H1 (cell line): ENCODE measurements at regions not wholly inside any gene's neighbourhood (a gene's known extent, or its start where the extent isn't known, plus 50 kb on each side); places are given as distances from the start of the nearest gene placed in this dataset.

Source experiments
- CTCF ChIA-PET: fragments of 300-600 bp; sonication (Branson Sonifier 250); formaldehyde crosslinking; loops from one replicate; lab custom pipeline; 2021; ENCODE audit not compliant: partially characterized antibody; lab: Charles Lee
- POLR2A ChIA-PET: fragments of 300-600 bp; sonication (Branson Sonifier 250); formaldehyde crosslinking; loops from one replicate; lab custom pipeline; 2021; ENCODE audit warnings: inconsistent platforms; ENCODE audit not compliant: partially characterized antibody; lab: Charles Lee
- DNase-seq, 2 experiments: peaks; one replicate each; pipeline versions ENCODE4 v3.0.0 to v3.0.0-alpha.2; 2010 to 2022; ENCODE audit warnings: low spot score in 2 of 2, low read depth in 1 of 2, mixed read lengths in 1 of 2
- FAIRE-seq: peaks from 2 replicates; lab custom pipeline; 2011; peaks lifted over from hg19 to GRCh38; lab: Jason Lieb, UNC
- H2AFZ ChIP-seq: 2 replicates; pipeline ENCODE4 v1.8.1; 2012; ENCODE audit warnings: low read length, inconsistent platforms
- H2AK5ac ChIP-seq: 2 replicates; pipeline ENCODE4 v1.6.1; 2013; ENCODE audit warnings: low read depth, low read length
- H2BK120ac ChIP-seq: replicated peaks from 2 replicates; pipeline ENCODE3; 2013; ENCODE audit warnings: low read depth, low read length, inconsistent platforms
- H2BK12ac ChIP-seq: 2 replicates; pipeline ENCODE4 v1.6.1; 2013; ENCODE audit warnings: low read depth, low read length
- H2BK15ac ChIP-seq: 2 replicates; pipeline ENCODE4 v1.6.1; 2013; ENCODE audit warnings: low read length
- H2BK20ac ChIP-seq: 2 replicates; pipeline ENCODE4 v1.6.1; 2013; ENCODE audit warnings: low read length
- H2BK5ac ChIP-seq: 2 replicates; pipeline ENCODE4 v1.6.1; 2013; ENCODE audit warnings: low read depth, low read length
- H3K14ac ChIP-seq: 2 replicates; pipeline ENCODE4 v1.6.1; 2013; ENCODE audit warnings: inconsistent platforms; ENCODE audit not compliant: insufficient read length
- H3K18ac ChIP-seq: 2 replicates; pipeline ENCODE4 v1.6.1; 2013; ENCODE audit warnings: low read length; ENCODE audit errors: extremely low read depth
- H3K23ac ChIP-seq: 2 replicates; pipeline ENCODE4 v1.6.1; 2013; ENCODE audit warnings: inconsistent platforms; ENCODE audit not compliant: insufficient read length
- H3K23me2 ChIP-seq: 2 replicates; pipeline ENCODE4 v1.6.1; 2013; ENCODE audit warnings: low read depth, low read length
- H3K27ac ChIP-seq: 2 replicates; pipeline ENCODE4 v1.6.1; 2011; ENCODE audit warnings: low read depth, low read length, inconsistent platforms
- H3K27me3 ChIP-seq, 4 experiments: replicated peaks in 1 of 4; 1 replicate in 1 of 4; 2 replicates in 3 of 4; pipeline versions ENCODE4 v1.6.1 to v1.8.1; 2011 to 2013; ENCODE audit warnings: low read length in 3 of 4, mild to moderate bottlenecking in 3 of 4, inconsistent platforms in 2 of 4, mixed read lengths in 2 of 4, moderate library complexity in 1 of 4; ENCODE audit not compliant: control insufficient read depth in 3 of 4, insufficient read depth in 3 of 4; ENCODE audit errors: extremely low read depth in 1 of 4
- H3K36me3 ChIP-seq, 4 experiments: 2 replicates each; pipeline versions ENCODE4 v1.6.1 to v1.8.1; 2011 to 2013; ENCODE audit warnings: mild to moderate bottlenecking in 4 of 4, low read length in 3 of 4, moderate library complexity in 2 of 4, control low read depth in 1 of 4, inconsistent platforms in 1 of 4; ENCODE audit not compliant: insufficient read depth in 4 of 4, control insufficient read depth in 2 of 4
- H3K4ac ChIP-seq: replicated peaks from 2 replicates; pipeline ENCODE3; 2013; ENCODE audit warnings: low read length, low read depth, mixed read lengths, inconsistent platforms; ENCODE audit not compliant: insufficient read length
- H3K4me1 ChIP-seq, 4 experiments: replicated peaks in 1 of 4; 1 replicate in 1 of 4; 2 replicates in 3 of 4; pipeline versions ENCODE4 v1.6.1 to v1.8.1; 2011 to 2013; ENCODE audit warnings: low read length in 3 of 4, inconsistent platforms in 2 of 4, mixed read lengths in 1 of 4; ENCODE audit not compliant: insufficient read depth in 4 of 4, control insufficient read depth in 3 of 4
- H3K4me2 ChIP-seq, 2 experiments: 2 replicates each; pipeline versions ENCODE4 v1.6.1 to v1.8.1; 2011 to 2013; ENCODE audit warnings: low read depth in 2 of 2, low read length in 2 of 2, control low read depth in 1 of 2, inconsistent platforms in 1 of 2, mild to moderate bottlenecking in 1 of 2; ENCODE audit not compliant: insufficient read depth in 1 of 2
- H3K4me3 ChIP-seq, 4 experiments: fragments of 200-600, 300-600 bp in 1 of 4; sonication (generic), shearing (Covaris generic), sonication (Bioruptor Twin) in 1 of 4; 2 replicates each; pipeline versions ENCODE4 v1.5.1 to v1.8.1; 2011 to 2016; ENCODE audit warnings: low read length in 4 of 4, low read depth in 3 of 4, control low read depth in 2 of 4, inconsistent platforms in 2 of 4, mild to moderate bottlenecking in 2 of 4, mixed read lengths in 1 of 4, moderate library complexity in 1 of 4; ENCODE audit not compliant: insufficient read depth in 2 of 4; ENCODE audit errors: extremely low read depth in 1 of 4
- H3K56ac ChIP-seq: replicated peaks from 2 replicates; pipeline ENCODE3; 2013; ENCODE audit warnings: low read depth, mild to moderate bottlenecking, mixed read lengths, low read length, inconsistent platforms; ENCODE audit not compliant: insufficient read length
- H3K79me1 ChIP-seq: 2 replicates; pipeline ENCODE4 v1.6.1; 2013; ENCODE audit warnings: low read depth, low read length, control low read depth
- H3K79me2 ChIP-seq, 2 experiments: 2 replicates each; pipeline versions ENCODE4 v1.6.1 to v1.8.1; 2012 to 2013; ENCODE audit warnings: low read length in 2 of 2, mild to moderate bottlenecking in 2 of 2, inconsistent platforms in 1 of 2; ENCODE audit not compliant: insufficient read depth in 2 of 2, control insufficient read depth in 1 of 2
- H3K9ac ChIP-seq, 4 experiments: replicated peaks in 1 of 4; 1 replicate in 1 of 4; 2 replicates in 3 of 4; pipeline versions ENCODE4 v1.6.1 to v1.8.1; 2011 to 2013; ENCODE audit warnings: low read depth in 3 of 4, low read length in 3 of 4, control low read depth in 2 of 4, mild to moderate bottlenecking in 2 of 4, moderate library complexity in 2 of 4, inconsistent platforms in 1 of 4; ENCODE audit errors: extremely low read depth in 1 of 4
- H3K9me3 ChIP-seq, 2 experiments: 2 replicates each; pipeline versions ENCODE4 v1.6.1 to v1.8.1; 2012 to 2013; ENCODE audit warnings: mild to moderate bottlenecking in 2 of 2, moderate library complexity in 2 of 2, control low read depth in 1 of 2, inconsistent platforms in 1 of 2, low read depth in 1 of 2, low read length in 1 of 2, mixed read lengths in 1 of 2; ENCODE audit not compliant: insufficient read depth in 2 of 2
- H4K20me1 ChIP-seq, 2 experiments: replicated peaks in 1 of 2; 2 replicates each; pipeline versions ENCODE3 to v1.8.1; 2011 to 2013; ENCODE audit warnings: inconsistent platforms in 2 of 2, low read length in 2 of 2, mild to moderate bottlenecking in 1 of 2; ENCODE audit not compliant: insufficient read depth in 2 of 2, control insufficient read depth in 1 of 2
- H4K5ac ChIP-seq: 2 replicates; pipeline ENCODE4 v1.6.1; 2013; ENCODE audit warnings: low read length, low read depth, mixed read lengths, inconsistent platforms; ENCODE audit not compliant: insufficient read length
- H4K8ac ChIP-seq: 2 replicates; pipeline ENCODE4 v1.8.0; 2013; ENCODE audit warnings: mild to moderate bottlenecking, moderate library complexity, low read length, inconsistent platforms; ENCODE audit not compliant: insufficient read depth; ENCODE audit errors: extremely low read depth
- H4K91ac ChIP-seq: replicated peaks from 2 replicates; pipeline ENCODE3; 2013; ENCODE audit warnings: low read length, mixed read lengths, inconsistent platforms; ENCODE audit not compliant: insufficient read length
- GABPA ChIP-seq: IDR thresholded peaks from 2 replicates; pipeline ENCODE4 v1.6.1; 2011; ENCODE audit warnings: mild to moderate bottlenecking, low read length, moderate library complexity, borderline replicate concordance; ENCODE audit not compliant: insufficient read depth
- HDAC2 ChIP-seq, 2 experiments: fragments of 300-600 bp in 1 of 2; sonication (generic) in 1 of 2; IDR thresholded peaks; 2 replicates each; pipeline ENCODE4 v1.6.1; 2011 to 2012; ENCODE audit warnings: low read depth in 2 of 2, low read length in 2 of 2, mild to moderate bottlenecking in 2 of 2, moderate library complexity in 2 of 2, borderline replicate concordance in 1 of 2, inconsistent platforms in 1 of 2
- KDM1A ChIP-seq: fragments of 200-600, 300-600 bp; sonication (generic); IDR thresholded peaks from 2 replicates; pipeline ENCODE4 v1.7.1; 2016; ENCODE audit warnings: mild to moderate bottlenecking, low read length, borderline replicate concordance
- MAFK ChIP-seq: IDR thresholded peaks from 2 replicates; pipeline ENCODE4 v1.6.1; 2012; ENCODE audit warnings: low read depth, mild to moderate bottlenecking, improper control_type of control experiment, low read length
- WGBS, 2 experiments: shearing (Covaris generic) in 1 of 2; methylation state at CpG; one replicate each; pipeline versions ENCODE4 v1.1.6 to v1.1.7; 2013 to 2015; ENCODE audit warnings: low lambda C conversion rate in 2 of 2, mixed read lengths in 2 of 2, inconsistent platforms in 1 of 2, low coverage in 1 of 2, missing lambda C conversion rate in 1 of 2; ENCODE audit not compliant: insufficient replicate concordance in 2 of 2, insufficient coverage in 1 of 2, insufficient read length in 1 of 2; ENCODE audit errors: extremely low coverage in 1 of 2, missing lambda C conversion rate in 1 of 2; 5-methylcytosine and 5-hydroxymethylcytosine counted together

GRCh38 chr7:131656980-131657723 lies 100.7 kb upstream of the PODXL start:
- Histone ChIP-seq H3K4me2 (no peak overlapping the region), H3K23me2 (peaks cover 10% of the 10 kb centered on the region), H3K79me2 (peaks cover 0 to 16% of the 10 kb centered on the region in 2 experiments; a peak in 3 of 4 replicates), H2AFZ (no peak overlapping the region), H3K27ac (no peak overlapping the region), H3K4ac (no peak overlapping the region), H4K5ac (no peak overlapping the region), H3K14ac (no peak overlapping the region), H3K36me3 (no peaks in the 10 kb centered on the region), H3K23ac (no peak overlapping the region), H2BK15ac (0 out of 2 replicates have a peak overlapping the region, but pooled peaks have one; percentile 29), H3K4me3 (no peak overlapping the region), H4K8ac (no peak overlapping the region), H2BK5ac (0 out of 2 replicates have a peak overlapping the region, but pooled peaks have one; percentile 49), H2AK5ac (no peak overlapping the region), H4K20me1 (peaks cover 0 to 5% of the 10 kb centered on the region in 2 experiments), H2BK120ac (no peak overlapping the region), H2BK20ac (no peak overlapping the region; the same call in 1 of the 2 replicates), H3K79me1 (peaks cover 6% of the 10 kb centered on the region; the same call in 1 of the 2 replicates), H3K56ac (no peak overlapping the region), H3K4me1 (peaks cover 7 to 27% (median 11%) of the 10 kb centered on the region in 4 experiments), H3K9me3 (no peaks in the 10 kb centered on the region), H3K27me3 (no peaks in the 10 kb centered on the region), H3K18ac (no peak overlapping the region), H3K9ac (no peak overlapping the region), H2BK12ac (peak overlapping the region; percentile 53; the same call in 1 of the 2 replicates), H4K91ac (peak overlapping the region; percentile 41)
- ChIA-PET POLR2A (interaction anchor here (0.8 to 4.0 kb wide), 3 partner anchors 52 to 111 kb away, joined by 3 to 23 read pairs (median 9); no protein-coding TSS in a partner anchor), CTCF (interaction anchor here (0.9 to 5.8 kb wide), 10 partner anchors 8 to 144 kb away, joined by 3 to 164 read pairs (median 4); no protein-coding TSS in a partner anchor)
- no peak for FAIRE-seq
- TF ChIP-seq KDM1A: 0 out of 2 replicates have a peak, but pooled peaks have one; percentile 53
- TF ChIP-seq GABPA: no peak
- peak; percentile 74 for TF ChIP-seq MAFK
- TF ChIP-seq HDAC2 (IDR thresholded peaks at IDR 0.05; ENCODE audit: borderline replicate concordance in 1 of 2, low read depth in 2 of 2, low read length in 2 of 2): 0 out of 4 replicates have a peak, but pooled peaks of 1 of the 2 experiments have one; percentile 32
- 87% methylated on average over 9 of the region's 10 CpGs; no CpG with 5 or more reads in 1 of the 2 experiments for WGBS, 2 experiments
- DNase-seq: no peak
